ENCODE measurements at regions not wholly inside any gene's neighbourhood (a gene's known extent, or its start where the extent isn't known, plus 50 kb on each side); places are given as distances from the start of the nearest gene placed in this dataset.

DNA sequence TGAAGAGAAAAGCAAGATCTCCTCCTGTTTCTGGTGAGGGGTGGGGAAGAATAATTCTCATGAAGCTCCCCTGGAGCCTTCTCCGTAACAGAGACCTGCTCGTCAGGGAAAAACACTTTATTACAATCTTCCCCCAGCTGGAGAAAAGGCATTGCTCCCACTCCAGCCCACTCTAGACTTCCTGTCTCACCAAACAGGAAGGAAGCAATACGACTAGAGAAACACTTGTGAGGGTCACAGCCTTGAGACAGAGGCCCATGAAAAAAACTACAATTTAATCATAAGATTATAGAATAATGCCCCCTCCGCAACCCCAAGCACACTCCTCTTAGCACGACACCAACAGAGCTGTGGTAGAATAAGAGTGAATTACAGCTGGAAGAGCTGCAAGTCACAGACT, 197.2 kb upstream of the S1PR3 start:
- no peak for DNase-seq
- H3K9me3 ChIP-seq = no peaks in the 10 kb centered on the region
- intact Hi-C loops (cut with DNase I) = no loop called here
- no peaks in the 10 kb centered on the region for H3K36me3 ChIP-seq
- no peaks in the 10 kb centered on the region for H3K27me3 ChIP-seq
- WGBS, 2 donors = 58 to 81% methylated on average over 5 of the region's 5 CpGs
- H3K4me3 ChIP-seq = no peak overlapping the region
- peaks cover 0 to 10% (median 5%) of the 10 kb centered on the region in 4 donors for H3K4me1 ChIP-seq
- no peak overlapping the region for H3K27ac ChIP-seq
- TF ChIP-seq, protein P1, sequence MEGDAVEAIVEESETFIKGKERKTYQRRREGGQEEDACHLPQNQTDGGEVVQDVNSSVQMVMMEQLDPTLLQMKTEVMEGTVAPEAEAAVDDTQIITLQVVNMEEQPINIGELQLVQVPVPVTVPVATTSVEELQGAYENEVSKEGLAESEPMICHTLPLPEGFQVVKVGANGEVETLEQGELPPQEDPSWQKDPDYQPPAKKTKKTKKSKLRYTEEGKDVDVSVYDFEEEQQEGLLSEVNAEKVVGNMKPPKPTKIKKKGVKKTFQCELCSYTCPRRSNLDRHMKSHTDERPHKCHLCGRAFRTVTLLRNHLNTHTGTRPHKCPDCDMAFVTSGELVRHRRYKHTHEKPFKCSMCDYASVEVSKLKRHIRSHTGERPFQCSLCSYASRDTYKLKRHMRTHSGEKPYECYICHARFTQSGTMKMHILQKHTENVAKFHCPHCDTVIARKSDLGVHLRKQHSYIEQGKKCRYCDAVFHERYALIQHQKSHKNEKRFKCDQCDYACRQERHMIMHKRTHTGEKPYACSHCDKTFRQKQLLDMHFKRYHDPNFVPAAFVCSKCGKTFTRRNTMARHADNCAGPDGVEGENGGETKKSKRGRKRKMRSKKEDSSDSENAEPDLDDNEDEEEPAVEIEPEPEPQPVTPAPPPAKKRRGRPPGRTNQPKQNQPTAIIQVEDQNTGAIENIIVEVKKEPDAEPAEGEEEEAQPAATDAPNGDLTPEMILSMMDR (IDR thresholded peaks at IDR 0.05) = no peak
- TF ChIP-seq POLR2AphosphoS5 (IDR thresholded peaks at IDR 0.05) (no peak), EP300 (IDR thresholded peaks at IDR 0.05) (no peak), POLR2A (IDR thresholded peaks at IDR 0.05) (no peak)

DNA sequence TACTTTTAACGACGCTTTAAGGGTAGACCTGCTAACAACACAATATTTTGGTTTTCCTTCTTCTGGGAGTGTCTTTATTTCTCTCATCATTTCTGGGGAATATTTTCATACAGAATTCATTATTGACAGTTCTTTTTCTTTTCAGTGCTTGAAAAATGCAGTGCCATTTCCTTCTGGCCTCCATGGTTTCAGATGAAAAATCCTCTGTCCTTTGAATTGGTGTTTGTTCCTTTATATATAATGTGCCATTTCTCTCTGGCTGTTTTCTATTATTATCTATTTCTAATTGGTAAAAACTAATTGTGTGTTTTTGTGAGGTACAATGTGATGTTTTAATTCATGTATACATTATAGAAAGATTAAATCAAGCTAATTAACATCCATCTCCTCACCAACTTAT, 194.3 kb upstream of the S1PR3 start:
- peaks cover 0 to 19% (median 14%) of the 10 kb centered on the region in 4 donors for H3K4me1 ChIP-seq
- 94 to 95% methylated on average over 2 of the region's 2 CpGs for WGBS, 2 donors
- DNase-seq = no peak
- H3K4me3 ChIP-seq = no peak overlapping the region
- H3K27ac ChIP-seq = no peak overlapping the region
- no peaks in the 10 kb centered on the region for H3K9me3 ChIP-seq
- H3K36me3 ChIP-seq = no peaks in the 10 kb centered on the region
- TF ChIP-seq EP300 (IDR thresholded peaks at IDR 0.05) (no peak), POLR2A (IDR thresholded peaks at IDR 0.05) (no peak), POLR2AphosphoS5 (IDR thresholded peaks at IDR 0.05) (no peak)
- TF ChIP-seq, protein P1 (IDR thresholded peaks at IDR 0.05) = no peak
- no peaks in the 10 kb centered on the region for H3K27me3 ChIP-seq
- intact Hi-C loops (cut with DNase I) = loop anchor here (5.0 kb wide), 1 partner anchor 40 kb away; no protein-coding TSS in a partner anchor

DNA sequence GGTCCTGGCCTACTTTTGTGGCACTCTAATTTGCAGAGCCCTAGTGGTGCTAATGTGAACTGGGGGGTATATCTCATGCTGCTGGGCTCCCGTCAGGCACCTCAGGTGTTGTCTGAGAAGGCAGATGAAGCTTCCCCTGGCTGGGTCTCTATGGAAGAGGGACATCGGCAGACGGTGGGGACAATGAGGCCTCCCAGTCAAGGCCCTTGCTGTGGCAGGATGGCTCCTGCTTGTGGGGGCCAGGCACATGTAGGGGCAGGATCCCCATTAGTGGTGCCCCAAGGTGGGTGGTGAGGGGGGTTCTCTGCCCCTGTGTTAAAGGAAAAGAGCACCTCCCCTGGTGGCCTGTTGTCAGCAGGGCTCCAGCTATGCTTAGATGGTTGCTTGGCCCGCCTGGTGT, 192.8 kb upstream of the S1PR3 start:
- no peak for DNase-seq
- H3K36me3 ChIP-seq = no peaks in the 10 kb centered on the region
- peaks cover 0 to 19% (median 14%) of the 10 kb centered on the region in 4 donors for H3K4me1 ChIP-seq
- peaks cover 0 to 2% (median 0%) of the 10 kb centered on the region in 4 donors for H3K9me3 ChIP-seq
- no peak overlapping the region for H3K27ac ChIP-seq
- 92 to 97% methylated on average over 4 of the region's 4 CpGs for WGBS, 2 donors
- intact Hi-C loops (cut with DNase I) = loop anchor here (5.0 kb wide), 1 partner anchor 41 kb away; no protein-coding TSS in a partner anchor
- H3K4me3 ChIP-seq = no peak overlapping the region
- TF ChIP-seq EP300 (IDR thresholded peaks at IDR 0.05) (no peak), POLR2A (IDR thresholded peaks at IDR 0.05) (no peak)
- no peaks in the 10 kb centered on the region for H3K27me3 ChIP-seq

DNA sequence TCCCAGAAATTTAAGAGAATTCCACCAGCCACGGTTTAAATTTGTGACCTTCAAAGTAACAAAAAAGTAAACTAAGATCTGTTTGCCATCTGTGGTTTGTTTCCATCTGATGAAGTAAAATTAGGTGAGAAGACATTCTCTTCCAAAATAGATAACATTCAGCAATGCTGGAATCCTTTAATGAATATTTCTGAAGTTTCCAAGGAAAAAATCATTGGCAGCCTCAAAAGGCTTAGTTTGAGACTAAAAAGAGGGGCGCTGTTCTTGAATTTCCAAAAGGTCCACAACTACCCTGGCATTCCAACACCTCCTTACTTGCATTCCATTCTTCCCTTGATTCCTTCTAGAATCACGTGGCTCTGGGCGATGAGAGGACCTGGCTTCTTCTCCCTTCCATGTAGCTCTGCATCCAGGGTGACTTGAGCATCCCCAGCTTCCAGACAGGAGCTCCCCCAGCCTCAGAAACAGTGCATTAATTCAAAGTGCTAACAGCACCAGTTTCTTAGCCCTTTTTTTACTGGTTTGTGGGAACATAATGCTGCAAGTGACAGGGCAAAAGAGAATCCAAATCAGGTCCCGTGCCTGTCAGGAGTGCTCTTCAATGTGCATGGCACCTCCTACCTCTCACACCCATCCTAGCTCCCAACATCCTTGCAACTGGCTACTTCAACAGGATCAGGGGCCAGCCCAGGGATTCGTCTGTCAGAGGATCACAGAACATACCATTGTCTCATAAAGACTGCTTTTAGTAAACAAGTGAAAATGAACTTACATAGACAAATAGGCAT, 191.5 kb upstream of the S1PR3 start:
- TF ChIP-seq, protein P1 (IDR thresholded peaks at IDR 0.05) = no peak
- TF ChIP-seq EP300 (IDR thresholded peaks at IDR 0.05) (no peak), POLR2A (IDR thresholded peaks at IDR 0.05) (no peak), POLR2AphosphoS5 (IDR thresholded peaks at IDR 0.05) (no peak)

DNA sequence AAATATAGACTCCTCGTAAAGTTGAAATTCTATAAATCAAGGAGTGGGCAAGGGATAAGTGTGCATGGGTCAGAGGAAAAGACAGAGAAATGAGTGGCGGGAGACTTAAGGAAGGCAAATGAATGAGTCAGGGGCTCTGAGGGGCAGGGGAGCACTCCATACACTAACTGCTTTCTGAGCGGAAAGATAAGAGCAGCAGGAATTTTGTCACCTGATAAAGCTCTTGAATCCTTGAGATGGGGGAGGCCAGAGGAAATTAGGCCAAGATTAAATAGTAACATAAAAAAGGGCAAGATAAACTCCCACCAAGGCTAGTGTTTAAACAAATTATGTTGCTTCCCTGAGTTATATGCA, 191.0 kb upstream of the S1PR3 start:
- Histone ChIP-seq H3K4me3 (no peak overlapping the region), H3K4me1 (peaks cover 0 to 19% (median 14%) of the 10 kb centered on the region in 4 donors), H3K27ac (no peak overlapping the region), H3K36me3 (no peaks in the 10 kb centered on the region), H3K9me3 (peaks cover 0 to 2% (median 0%) of the 10 kb centered on the region in 4 donors), H3K27me3 (no peaks in the 10 kb centered on the region)
- no peak for DNase-seq
- 47 to 57% methylated on average over 3 of the region's 3 CpGs for WGBS, 2 donors
- intact Hi-C loops (cut with DNase I) = no loop called here
- TF ChIP-seq, protein P1 (IDR thresholded peaks at IDR 0.05) = no peak
- TF ChIP-seq POLR2A (IDR thresholded peaks at IDR 0.05) (no peak), POLR2AphosphoS5 (IDR thresholded peaks at IDR 0.05) (no peak), EP300 (IDR thresholded peaks at IDR 0.05) (no peak)

More for the DNA sequence above, 191.5 kb upstream of the S1PR3 start:
- intact Hi-C loops (cut with DNase I) = loop anchor here (5.0 kb wide), 1 partner anchor 42 kb away; no protein-coding TSS in a partner anchor
- Histone ChIP-seq H3K27ac (peak overlapping the region in 1 of 4 donors; percentile 18), H3K9me3 (peaks cover 0 to 2% (median 0%) of the 10 kb centered on the region in 4 donors), H3K36me3 (no peaks in the 10 kb centered on the region), H3K27me3 (no peaks in the 10 kb centered on the region), H3K4me1 (peaks cover 0 to 19% (median 14%) of the 10 kb centered on the region in 4 donors), H3K4me3 (no peak overlapping the region)
- no peak for DNase-seq
- WGBS, 2 donors = 44 to 61% methylated on average over 6 of the region's 6 CpGs
